HUDEP-2 (cell line): ENCODE measurements at regions not wholly inside any gene's neighbourhood (a gene's known extent, or its start where the extent isn't known, plus 50 kb on each side); places are given as distances from the start of the nearest gene placed in this dataset.
"Not testable (repeated sequence)": the region's sequence is repeated elsewhere in the genome, so short reads cannot be mapped to it uniquely, and the experiment has no call there.

Experiments
- DNase-seq, 76 experiments: peaks; one replicate each; lab custom pipeline; 2025; ENCODE audit not compliant: unreplicated experiment in 76 of 76; lab: John Stamatoyannopoulos, UW

DNA sequence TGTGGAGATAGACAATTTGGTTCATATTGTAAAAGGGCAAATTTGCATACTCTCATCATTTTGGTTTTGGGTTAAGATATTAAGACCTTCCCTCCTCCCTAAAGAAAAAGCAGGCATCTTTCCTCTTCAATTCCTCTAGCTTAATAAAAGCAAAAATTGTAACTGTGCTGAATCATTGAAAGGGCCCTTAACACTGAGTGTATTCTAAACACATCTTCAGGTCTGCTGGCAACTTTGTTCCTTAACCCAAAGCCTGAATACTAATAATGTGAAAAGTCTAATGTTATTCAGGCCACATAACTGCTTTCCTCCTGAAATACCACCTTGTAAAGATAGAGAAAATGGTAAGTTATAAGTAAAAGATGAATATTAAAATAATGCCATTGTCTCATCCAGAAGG, 1200.5 kb upstream of the FAM98A start:
- DNase-seq = no peak

DNA sequence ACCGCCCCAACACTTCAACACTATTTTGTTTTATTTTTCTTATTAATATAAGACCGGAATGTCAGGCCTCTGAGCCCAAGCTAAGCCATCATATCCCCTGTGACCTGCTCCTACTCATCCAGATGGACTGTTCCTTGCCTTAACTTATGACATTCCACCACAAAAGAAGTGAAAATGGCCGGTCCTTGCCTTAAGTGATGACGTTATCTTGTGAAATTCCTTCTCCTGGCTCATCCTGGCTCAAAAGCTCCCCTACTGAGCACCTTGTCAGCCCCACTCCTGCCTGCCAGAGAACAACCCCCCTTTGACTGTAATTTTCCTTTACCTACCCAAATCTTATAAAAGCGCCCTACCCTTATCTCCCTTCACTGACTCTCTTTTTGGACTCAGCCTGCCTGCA, 1196.5 kb upstream of the FAM98A start:
- DNase-seq = not testable (repeated sequence)

DNA sequence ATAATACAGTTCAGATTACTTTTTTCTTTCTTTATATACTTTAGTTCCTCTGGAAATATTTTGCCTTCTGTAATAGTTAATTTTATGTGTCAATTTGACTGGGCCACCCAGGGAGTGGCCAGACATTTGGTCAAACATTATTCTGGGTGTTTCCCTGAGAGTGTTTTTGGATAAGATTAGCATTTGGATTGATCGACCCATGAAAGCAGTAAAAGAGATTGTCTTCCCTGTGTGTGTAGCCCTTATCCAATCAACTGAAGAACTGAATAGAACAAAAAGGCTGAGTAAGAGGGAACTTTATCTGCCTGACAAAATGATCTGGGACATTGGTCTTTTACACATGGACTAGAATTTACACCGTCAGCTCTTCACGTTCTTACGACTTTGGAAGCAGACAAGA, 1190.1 kb upstream of the FAM98A start:
- DNase-seq = no peak

- DNase-seq = no peak
These were observed 1188.2 kb upstream of the FAM98A start for GRCh38 chr2:34787341-34787740.

DNA sequence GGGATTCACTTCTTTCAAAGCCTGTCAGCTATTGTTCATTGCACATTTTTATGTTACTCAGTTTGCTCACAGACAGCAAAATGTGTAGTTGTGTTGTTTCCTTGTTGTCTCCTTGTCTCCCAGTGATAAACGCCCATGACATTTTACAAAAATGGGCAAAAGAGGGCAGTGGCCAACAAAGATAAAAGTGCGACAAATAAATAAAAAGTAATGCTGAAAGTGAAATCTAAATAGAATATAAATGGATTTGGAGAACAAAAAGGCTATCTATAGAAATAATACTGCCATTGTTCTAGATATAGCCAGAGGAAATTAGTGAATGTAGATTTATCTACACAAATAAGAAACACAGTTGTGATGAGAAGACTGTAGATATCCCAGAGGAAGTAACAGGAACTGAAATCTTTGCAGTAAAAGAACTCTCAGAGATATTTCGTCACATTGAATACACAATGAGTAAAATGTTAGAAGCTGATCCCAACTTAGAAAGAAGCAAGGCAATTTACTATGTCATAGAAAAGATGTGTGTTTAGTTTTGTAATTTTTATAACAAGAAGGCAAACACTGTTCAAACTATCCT, 1186.2 kb upstream of the FAM98A start:
- DNase-seq = no peak

GRCh38 chr2:34784701-34785100, 1185.6 kb upstream of the FAM98A start:
- DNase-seq = no peak

DNA sequence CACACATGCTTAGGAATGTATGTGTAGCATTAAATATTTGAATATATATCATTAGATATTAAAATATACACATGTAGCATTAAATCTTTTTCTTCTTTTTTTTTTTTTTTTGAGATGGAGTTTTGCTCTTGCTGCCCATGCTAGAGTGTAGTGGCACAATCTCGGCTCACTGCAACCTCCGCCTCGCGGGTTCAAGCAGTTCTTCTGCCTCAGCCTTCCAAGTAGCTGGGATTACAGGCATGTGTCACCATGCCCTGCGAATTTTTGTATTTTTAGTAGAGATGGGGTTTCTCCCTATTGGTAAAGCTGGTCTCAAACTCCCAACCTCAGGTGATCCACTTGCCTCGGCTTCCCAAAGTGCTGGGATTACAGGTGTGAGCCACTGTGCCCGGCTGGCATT, 1151.6 kb upstream of the FAM98A start:
- not testable (repeated sequence) for DNase-seq

DNA sequence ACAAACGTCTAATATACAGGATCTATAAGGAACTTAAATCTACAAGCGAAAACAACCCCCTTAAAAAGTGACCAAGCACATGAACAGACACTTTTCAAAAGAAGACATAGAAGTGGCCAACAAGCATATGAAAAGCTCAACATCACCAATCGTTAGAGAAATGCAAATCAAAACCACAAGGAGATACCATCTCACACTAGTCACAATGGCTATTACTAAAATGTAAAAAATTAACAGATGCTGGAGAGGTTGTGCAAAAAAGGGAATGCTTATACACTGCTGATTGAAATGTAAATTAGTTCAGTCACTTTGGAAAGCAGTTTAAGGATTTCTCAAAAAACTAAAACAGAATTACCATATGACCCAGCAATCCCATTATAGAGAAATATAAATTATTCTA, 1148.5 kb upstream of the FAM98A start:
- DNase-seq = no peak

DNA sequence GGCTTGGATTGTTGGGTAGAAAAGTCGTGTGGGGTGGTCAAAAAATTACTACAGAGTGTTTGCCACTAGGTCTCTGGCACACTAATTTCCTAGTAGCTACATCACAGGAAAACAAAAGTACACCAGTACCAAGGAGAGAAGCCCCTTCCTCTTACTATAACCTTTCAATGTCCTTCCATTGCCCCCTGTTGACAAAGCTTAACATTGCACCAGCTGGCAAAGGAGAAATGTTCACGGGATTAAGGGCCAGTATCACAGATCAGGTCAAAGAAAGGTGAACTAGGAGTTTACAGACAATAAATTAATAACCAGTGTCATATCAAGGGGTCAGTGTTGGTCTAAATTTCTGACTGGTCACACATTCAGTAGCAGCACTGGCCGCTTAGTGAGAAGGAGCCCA, 1139.6 kb upstream of the FAM98A start:
- DNase-seq = no peak

- DNase-seq = no peak
These were observed 1138.0 kb upstream of the FAM98A start for GRCh38 chr2:34737146-34737545.

- DNase-seq = no peak
These were observed 1137.4 kb upstream of the FAM98A start for GRCh38 chr2:34736482-34736881.

DNA sequence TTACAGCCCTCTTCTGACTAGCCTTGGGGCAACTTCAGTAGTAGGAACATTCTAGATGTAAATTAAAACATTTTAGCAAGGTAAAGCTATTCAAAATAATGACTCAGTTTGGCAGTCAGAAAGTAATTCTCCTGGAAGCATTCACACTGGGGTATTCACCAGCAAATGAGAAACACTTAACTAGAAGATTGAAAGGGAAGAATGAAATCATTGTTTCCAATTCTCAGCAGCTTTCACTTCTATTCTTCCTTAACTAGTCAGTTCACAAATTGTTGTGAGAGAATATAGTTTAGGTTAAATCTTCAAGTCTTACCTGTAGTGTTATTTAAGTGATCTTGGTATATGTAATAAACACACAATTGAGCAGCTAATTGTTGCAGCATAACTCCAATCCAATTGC, 1135.6 kb upstream of the FAM98A start:
- no peak for DNase-seq

GRCh38 chr2:34734042-34734441, 1134.9 kb upstream of the FAM98A start:
- DNase-seq = no peak

- no peak for DNase-seq
These were observed 1132.2 kb upstream of the FAM98A start for GRCh38 chr2:34731292-34731691.

DNA sequence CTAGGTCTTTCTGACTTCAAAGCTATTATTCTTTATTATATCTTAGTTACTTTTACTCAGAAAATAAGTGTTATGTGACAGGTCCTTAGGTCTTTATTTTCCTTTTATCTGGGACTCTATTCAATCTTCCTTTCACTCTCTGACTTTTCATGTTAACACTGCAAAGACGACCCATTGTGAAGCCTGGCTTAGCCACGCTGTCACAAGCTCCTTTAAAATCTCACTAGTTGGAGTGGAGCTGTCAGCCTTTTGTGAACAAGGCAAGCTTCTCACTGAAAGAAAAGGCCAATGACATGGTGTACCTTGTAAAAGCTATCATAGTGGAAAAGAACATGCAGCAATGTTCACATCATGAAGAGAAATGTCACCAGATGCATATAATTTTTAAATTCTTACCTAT, 1130.7 kb upstream of the FAM98A start:
- no peak for DNase-seq

GRCh38 chr2:34724107-34724506, 1125.0 kb upstream of the FAM98A start:
- DNase-seq = no peak

GRCh38 chr2:34723683-34724082, 1124.6 kb upstream of the FAM98A start:
- DNase-seq = no peak

- no peak for DNase-seq
These were observed 1120.1 kb upstream of the FAM98A start for GRCh38 chr2:34719206-34719605.

DNA sequence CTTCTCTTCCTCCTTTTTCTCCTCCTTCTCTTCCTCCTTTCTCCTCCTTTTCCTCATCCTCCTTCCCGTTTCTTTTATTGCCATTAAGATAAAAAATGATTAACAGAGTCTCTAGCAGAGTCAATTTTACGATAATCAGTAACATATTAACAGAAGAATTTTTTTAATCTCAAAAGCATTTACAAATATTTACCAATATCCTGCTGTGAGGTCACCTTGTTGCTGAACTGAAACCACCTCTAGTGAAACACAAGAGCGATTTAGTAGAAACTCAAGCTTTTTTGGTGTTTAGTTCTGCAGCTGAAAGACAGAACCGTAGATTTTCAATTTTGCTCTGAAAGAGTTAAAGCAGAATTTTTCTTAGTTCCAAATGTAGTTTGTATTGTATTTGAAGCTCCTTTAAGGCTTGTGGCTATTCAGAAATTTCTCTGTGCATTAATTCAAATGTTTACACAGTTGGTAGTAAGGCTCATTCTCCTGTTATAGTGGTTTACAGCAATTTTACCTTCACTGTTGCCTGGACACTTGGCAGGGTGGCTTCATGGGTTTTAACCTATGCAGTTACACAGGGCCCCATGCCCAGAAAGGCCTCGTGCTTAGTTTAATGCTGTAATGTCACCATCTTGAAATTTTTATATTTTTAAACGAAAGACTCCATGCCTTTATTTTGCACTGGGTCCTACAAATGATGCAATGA, 1106.6 kb upstream of the FAM98A start:
- DNase-seq = no peak

- no peak for DNase-seq
These were observed 1104.2 kb upstream of the FAM98A start for GRCh38 chr2:34703292-34703691.

DNA sequence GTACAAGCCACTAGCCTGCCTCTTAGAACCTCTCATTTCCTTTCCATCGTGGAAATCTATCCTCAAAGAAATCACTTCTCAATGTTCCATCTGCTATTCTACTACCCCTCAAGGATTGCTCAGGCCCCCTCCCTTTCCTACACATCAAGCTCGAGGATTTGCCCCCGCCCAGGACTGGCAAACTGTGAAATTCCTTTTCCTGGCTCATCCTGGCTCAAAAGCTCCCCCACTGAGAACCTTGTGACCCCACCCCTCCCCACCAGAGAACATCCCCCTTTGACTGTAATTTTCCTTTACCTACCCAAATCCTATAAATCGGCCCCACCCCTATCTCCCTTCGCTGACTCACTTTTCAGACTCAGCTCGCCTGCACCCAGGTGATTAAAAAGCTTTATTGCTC, 1103.3 kb upstream of the FAM98A start:
- not testable (repeated sequence) for DNase-seq

GRCh38 chr2:34677591-34677990, 1078.5 kb upstream of the FAM98A start:
- DNase-seq = not testable (repeated sequence)

DNA sequence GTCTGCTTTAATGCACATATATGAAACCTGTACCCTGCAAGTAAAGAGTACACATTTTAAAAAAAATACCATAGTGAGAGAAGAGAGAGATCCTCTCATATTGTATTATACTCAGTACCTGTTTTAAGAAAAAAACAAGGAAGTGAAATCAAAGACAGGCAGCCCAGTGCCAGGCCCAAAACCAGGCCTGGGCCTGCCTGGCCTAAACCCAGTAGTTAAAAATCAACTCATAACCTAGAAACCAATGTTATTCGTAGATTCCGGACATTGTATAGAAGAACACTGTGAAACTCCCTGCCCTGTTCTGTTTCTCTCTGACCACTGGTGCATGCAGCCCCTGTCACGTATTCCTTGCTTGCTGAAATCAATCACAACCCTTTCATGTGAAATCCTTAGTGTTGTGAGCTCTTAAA, 1078.0 kb upstream of the FAM98A start:
- not testable (repeated sequence) for DNase-seq
